Endodermal cell (in vitro differentiated cells): ENCODE measurements at regions not wholly inside any gene's neighbourhood (a gene's known extent, or its start where the extent isn't known, plus 50 kb on each side); places are given as distances from the start of the nearest gene placed in this dataset.

Source experiments
- DNase-seq: peaks from one replicate; pipeline ENCODE4 v3.0.0-alpha.2; 2017
- H3K27ac ChIP-seq: 2 replicates; pipeline ENCODE4 v1.5.1; 2013; ENCODE audit warnings: mild to moderate bottlenecking, low read depth, low read length, moderate library complexity
- H3K27me3 ChIP-seq: 2 replicates; pipeline ENCODE4 v1.6.1; 2013; ENCODE audit warnings: mild to moderate bottlenecking, low read length, moderate library complexity; ENCODE audit not compliant: insufficient read depth, control insufficient read depth, poor library complexity, severe bottlenecking
- H3K36me3 ChIP-seq: 2 replicates; pipeline ENCODE4 v1.7.0; 2013; ENCODE audit warnings: mild to moderate bottlenecking, low read length, moderate library complexity; ENCODE audit not compliant: control insufficient read depth, insufficient read depth
- H3K4me1 ChIP-seq: one replicate; pipeline ENCODE4 v1.7.0; 2013; ENCODE audit warnings: low read length; ENCODE audit not compliant: control insufficient read depth, insufficient read depth
- H3K4me3 ChIP-seq: 2 replicates; pipeline ENCODE4 v1.5.1; 2013; ENCODE audit warnings: mild to moderate bottlenecking, low read length, moderate library complexity
- H3K9ac ChIP-seq: 2 replicates; pipeline ENCODE4 v1.6.1; 2013; ENCODE audit warnings: mild to moderate bottlenecking, low read length, moderate library complexity; ENCODE audit not compliant: poor library complexity, severe bottlenecking; ENCODE audit errors: extremely low read depth
- H3K9me3 ChIP-seq: 2 replicates; pipeline ENCODE4 v1.6.1; 2013; ENCODE audit warnings: mild to moderate bottlenecking, low read length, moderate library complexity; ENCODE audit not compliant: control insufficient read depth
- H3K27ac Mint-ChIP-seq: 2 replicates; pipeline ENCODE4 v1.8.0; 2020; ENCODE audit warnings: mixed read lengths
- H3K27me3 Mint-ChIP-seq: 2 replicates; pipeline ENCODE4 v1.8.0; 2021; ENCODE audit warnings: mild to moderate bottlenecking, mixed read lengths; ENCODE audit not compliant: insufficient read depth
- H3K36me3 Mint-ChIP-seq: 2 replicates; pipeline ENCODE4 v1.8.0; 2020; ENCODE audit warnings: low read depth, mixed read lengths
- H3K4me1 Mint-ChIP-seq: 2 replicates; pipeline ENCODE4 v1.8.0; 2020; ENCODE audit warnings: mixed read lengths
- H3K4me3 Mint-ChIP-seq: 2 replicates; pipeline ENCODE4 v1.8.0; 2020; ENCODE audit warnings: mild to moderate bottlenecking, moderate library complexity, mixed read lengths
- H3K9me3 Mint-ChIP-seq: 2 replicates; pipeline ENCODE4 v1.8.0; 2020; ENCODE audit warnings: mild to moderate bottlenecking, mixed read lengths
- WGBS, 2 experiments: methylation state at CpG; one replicate each; pipeline versions ENCODE4 v1.1.5 to v1.1.7; 2013; ENCODE audit warnings: missing lambda C conversion rate in 2 of 2, mixed read lengths in 1 of 2; ENCODE audit not compliant: insufficient coverage in 1 of 2, insufficient read length in 1 of 2; 5-methylcytosine and 5-hydroxymethylcytosine counted together
- TF ChIP-seq, protein P1 (sequence below): fragments of 200-600 bp; sonication (generic); conservative IDR thresholded peaks from 2 replicates; pipeline ENCODE4 v1.5.0; 2021; ENCODE audit warnings: antibody characterized with exemption, mild to moderate bottlenecking

DNA sequence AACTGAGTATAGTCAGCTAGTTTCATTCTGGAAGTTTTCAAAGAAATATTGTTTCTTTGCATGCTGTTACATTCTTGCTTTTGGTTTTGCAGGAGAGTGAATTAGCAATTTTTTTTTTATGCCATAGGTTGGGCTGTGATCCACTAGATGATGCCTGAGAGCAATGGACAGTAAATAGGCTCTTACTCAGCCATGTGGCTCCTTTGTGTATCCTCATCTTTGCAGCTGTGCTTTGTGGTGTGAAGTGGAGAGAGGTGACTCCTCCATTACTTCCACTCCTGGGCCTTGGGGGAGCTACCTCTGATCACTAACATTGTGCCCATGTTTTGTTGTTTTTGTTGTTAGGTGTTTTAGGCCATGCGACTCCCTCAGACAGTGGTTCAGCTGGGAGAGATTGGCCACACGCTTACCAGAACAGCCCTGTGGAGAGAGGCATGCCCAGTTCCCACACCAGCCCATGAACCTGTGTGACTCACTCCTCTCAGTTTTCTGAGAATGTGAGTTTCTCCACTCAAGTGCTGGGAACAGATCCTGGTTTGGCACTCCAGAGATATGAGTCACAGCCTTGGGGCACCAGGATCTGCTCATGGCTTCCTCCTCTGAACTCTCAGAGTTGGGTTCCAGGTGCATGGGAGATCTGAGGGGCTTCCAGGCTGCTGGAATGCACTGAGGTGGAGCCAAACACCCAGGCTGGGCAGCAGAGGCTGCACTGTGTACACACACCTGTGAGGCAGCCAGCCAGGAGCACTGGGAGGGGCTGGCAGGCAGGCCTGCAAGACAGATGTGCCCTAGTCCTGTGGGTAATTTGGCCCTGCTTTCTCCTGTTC, 785.3 kb downstream of the ROBO2 start:
- Histone ChIP-seq H3K27ac (no peak overlapping the region), H3K4me1 (no peaks in the 10 kb centered on the region), H3K27me3 (no peaks in the 10 kb centered on the region), H3K36me3 (no peaks in the 10 kb centered on the region), H3K4me3 (no peak overlapping the region), H3K9me3 (peaks cover 14% of the 10 kb centered on the region), H3K9ac (no peak overlapping the region)
- no peak for DNase-seq
- 95 to 100% methylated on average over 1 to 2 of the region's 2 CpGs for WGBS, 2 experiments
- peaks cover 4% of the 10 kb centered on the region for H3K4me1 Mint-ChIP-seq
- H3K9me3 Mint-ChIP-seq, result peaks cover 4% of the 10 kb centered on the region
- TF ChIP-seq, protein P1, sequence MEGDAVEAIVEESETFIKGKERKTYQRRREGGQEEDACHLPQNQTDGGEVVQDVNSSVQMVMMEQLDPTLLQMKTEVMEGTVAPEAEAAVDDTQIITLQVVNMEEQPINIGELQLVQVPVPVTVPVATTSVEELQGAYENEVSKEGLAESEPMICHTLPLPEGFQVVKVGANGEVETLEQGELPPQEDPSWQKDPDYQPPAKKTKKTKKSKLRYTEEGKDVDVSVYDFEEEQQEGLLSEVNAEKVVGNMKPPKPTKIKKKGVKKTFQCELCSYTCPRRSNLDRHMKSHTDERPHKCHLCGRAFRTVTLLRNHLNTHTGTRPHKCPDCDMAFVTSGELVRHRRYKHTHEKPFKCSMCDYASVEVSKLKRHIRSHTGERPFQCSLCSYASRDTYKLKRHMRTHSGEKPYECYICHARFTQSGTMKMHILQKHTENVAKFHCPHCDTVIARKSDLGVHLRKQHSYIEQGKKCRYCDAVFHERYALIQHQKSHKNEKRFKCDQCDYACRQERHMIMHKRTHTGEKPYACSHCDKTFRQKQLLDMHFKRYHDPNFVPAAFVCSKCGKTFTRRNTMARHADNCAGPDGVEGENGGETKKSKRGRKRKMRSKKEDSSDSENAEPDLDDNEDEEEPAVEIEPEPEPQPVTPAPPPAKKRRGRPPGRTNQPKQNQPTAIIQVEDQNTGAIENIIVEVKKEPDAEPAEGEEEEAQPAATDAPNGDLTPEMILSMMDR, result no peak
- no peaks in the 10 kb centered on the region for H3K36me3 Mint-ChIP-seq
- no peak overlapping the region for H3K27ac Mint-ChIP-seq
- H3K27me3 Mint-ChIP-seq, result no peaks in the 10 kb centered on the region
- H3K4me3 Mint-ChIP-seq, result no peak overlapping the region

DNA sequence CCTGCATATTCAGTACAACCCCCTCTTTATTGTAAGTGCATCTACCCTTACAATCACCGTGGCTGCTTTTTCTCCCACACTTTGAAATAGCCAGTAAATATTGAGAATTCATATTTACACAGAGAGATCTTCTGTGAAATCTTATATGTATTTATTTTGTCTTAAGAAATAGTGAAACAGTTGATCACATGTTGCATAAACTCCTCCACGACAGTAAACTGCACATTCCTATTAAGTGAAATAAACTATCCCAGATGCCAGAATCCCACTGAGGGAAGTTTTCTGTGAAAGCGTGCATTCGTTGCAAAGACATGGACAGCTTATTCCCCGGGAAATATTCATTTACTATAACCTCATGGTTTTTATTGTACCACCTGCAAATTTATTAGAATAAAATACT, 796.0 kb downstream of the ROBO2 start:
- no peak overlapping the region for H3K4me3 ChIP-seq
- no peak overlapping the region for H3K27ac ChIP-seq
- Mint-ChIP-seq H3K4me1 (peaks cover 16% of the 10 kb centered on the region), H3K27ac (no peak overlapping the region), H3K27me3 (no peaks in the 10 kb centered on the region), H3K9me3 (peaks cover 11% of the 10 kb centered on the region), H3K36me3 (no peaks in the 10 kb centered on the region), H3K4me3 (no peak overlapping the region)
- H3K36me3 ChIP-seq, result no peaks in the 10 kb centered on the region
- H3K4me1 ChIP-seq, result peaks cover 4% of the 10 kb centered on the region
- DNase-seq, result no peak
- H3K9me3 ChIP-seq, result peaks cover 5% of the 10 kb centered on the region
- no peaks in the 10 kb centered on the region for H3K27me3 ChIP-seq
- TF ChIP-seq, protein P1, result no peak
- WGBS, 2 experiments, result 86 to 100% methylated on average over 3 to 5 of the region's 5 CpGs
- no peak overlapping the region for H3K9ac ChIP-seq

DNA sequence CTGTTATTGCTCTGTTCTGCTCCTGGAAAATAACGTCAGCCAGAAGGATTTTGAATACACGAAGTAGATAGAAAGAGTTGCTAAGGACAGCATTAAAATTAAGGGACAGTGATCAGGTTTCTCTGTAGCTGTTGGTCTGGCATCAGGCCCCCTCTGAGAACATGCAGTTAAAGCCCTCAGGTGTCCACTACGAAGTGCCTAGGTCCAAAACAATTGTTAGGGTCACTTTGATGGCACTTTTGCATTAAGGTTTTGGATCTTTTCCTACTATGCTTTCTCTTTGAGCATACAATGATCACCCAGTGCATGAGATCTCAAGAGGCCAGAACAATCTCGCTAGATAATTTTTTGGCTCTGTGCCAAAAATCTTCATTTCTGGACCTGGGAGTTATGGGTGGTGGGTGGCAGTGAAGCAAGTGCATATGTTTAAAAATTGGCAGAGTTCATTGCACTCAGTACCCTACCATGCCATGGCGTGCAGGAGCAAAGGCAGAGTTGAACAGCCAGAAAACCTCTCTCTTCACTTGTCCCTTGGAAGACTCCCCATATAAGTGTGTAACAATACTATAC, 797.6 kb downstream of the ROBO2 start:
- no peak overlapping the region for H3K9ac ChIP-seq
- H3K27ac ChIP-seq, result no peak overlapping the region
- H3K27me3 ChIP-seq, result no peaks in the 10 kb centered on the region
- Mint-ChIP-seq H3K27me3 (no peaks in the 10 kb centered on the region), H3K27ac (no peak overlapping the region), H3K4me3 (no peak overlapping the region), H3K36me3 (no peaks in the 10 kb centered on the region), H3K9me3 (peaks cover 17% of the 10 kb centered on the region), H3K4me1 (peaks cover 8% of the 10 kb centered on the region)
- DNase-seq, result no peak
- TF ChIP-seq, protein P1, result no peak
- no peaks in the 10 kb centered on the region for H3K36me3 ChIP-seq
- peaks cover 2% of the 10 kb centered on the region for H3K4me1 ChIP-seq
- no peak overlapping the region for H3K4me3 ChIP-seq
- WGBS, 2 experiments, result 88 to 100% methylated on average over 3 to 5 of the region's 5 CpGs
- H3K9me3 ChIP-seq, result peaks cover 5% of the 10 kb centered on the region
